Astrocyte of the cerebellum (primary cell): ENCODE measurements at regions not wholly inside any gene's neighbourhood (a gene's known extent, or its start where the extent isn't known, plus 50 kb on each side); places are given as distances from the start of the nearest gene placed in this dataset.

ENCODE experiments used
- DNase-seq: peaks from one replicate; pipeline ENCODE4 v3.0.0-alpha.2; 2011; ENCODE audit warnings: low read depth
- H3K4me3 ChIP-seq: 2 replicates; pipeline ENCODE4 v1.5.1; 2011; ENCODE audit warnings: mild to moderate bottlenecking, low read depth, low read length, moderate library complexity
- in situ Hi-C: cut with HindIII; loops from 2 replicates; pipeline ENCODE4 v1.10.0; 2017; ENCODE audit warnings: low sequenced_read_pairs
- TF ChIP-seq, protein P1 (sequence below): IDR thresholded peaks from 2 replicates; pipeline ENCODE4 v1.5.1; 2012; ENCODE audit warnings: low read length, low read depth, moderate library complexity, mild to moderate bottlenecking; ENCODE audit errors: missing control alignments

DNA sequence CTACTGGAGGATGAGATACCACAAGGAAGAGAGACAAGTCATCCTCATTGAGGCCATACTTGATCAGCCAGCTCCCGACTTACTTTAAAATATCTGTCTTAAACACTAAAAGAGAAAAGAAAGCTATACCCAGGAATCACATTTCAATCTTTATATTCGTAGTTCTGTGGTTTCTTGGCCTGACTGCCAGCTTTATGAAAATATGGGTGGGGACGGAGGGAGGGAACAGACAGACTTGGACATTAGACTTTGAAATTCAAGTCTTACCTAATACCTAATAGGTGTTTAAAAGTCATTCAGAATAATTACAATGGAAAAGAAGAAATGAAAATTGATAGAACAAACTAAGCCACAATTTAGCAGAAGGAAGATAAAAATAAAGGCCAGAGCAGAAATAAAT, 604.8 kb upstream of the RORB start:
- H3K4me3 ChIP-seq, result no peak overlapping the region
- in situ Hi-C loops, result no loop called here
- no peak for DNase-seq
- TF ChIP-seq, protein P1, sequence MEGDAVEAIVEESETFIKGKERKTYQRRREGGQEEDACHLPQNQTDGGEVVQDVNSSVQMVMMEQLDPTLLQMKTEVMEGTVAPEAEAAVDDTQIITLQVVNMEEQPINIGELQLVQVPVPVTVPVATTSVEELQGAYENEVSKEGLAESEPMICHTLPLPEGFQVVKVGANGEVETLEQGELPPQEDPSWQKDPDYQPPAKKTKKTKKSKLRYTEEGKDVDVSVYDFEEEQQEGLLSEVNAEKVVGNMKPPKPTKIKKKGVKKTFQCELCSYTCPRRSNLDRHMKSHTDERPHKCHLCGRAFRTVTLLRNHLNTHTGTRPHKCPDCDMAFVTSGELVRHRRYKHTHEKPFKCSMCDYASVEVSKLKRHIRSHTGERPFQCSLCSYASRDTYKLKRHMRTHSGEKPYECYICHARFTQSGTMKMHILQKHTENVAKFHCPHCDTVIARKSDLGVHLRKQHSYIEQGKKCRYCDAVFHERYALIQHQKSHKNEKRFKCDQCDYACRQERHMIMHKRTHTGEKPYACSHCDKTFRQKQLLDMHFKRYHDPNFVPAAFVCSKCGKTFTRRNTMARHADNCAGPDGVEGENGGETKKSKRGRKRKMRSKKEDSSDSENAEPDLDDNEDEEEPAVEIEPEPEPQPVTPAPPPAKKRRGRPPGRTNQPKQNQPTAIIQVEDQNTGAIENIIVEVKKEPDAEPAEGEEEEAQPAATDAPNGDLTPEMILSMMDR, result no peak

DNA sequence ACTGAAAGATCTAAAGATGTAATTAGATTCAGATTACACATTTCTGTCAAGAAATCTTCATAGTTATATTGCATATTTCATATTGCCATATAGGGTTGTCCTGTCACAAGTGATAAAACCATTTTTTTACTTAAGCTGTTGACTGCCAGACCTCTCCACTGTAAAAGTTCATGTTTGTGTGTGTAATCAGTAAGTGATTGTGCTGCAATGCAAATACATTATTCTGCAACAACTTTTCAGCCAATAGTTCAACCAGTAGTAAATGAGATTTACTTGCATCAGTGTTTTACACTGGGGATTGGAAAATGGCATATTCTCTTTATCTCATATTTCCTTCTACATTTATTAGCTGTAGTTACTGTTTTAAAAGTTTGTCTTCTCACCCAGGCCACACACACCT, 603.9 kb upstream of the RORB start:
- TF ChIP-seq, protein P1, result no peak
- DNase-seq, result no peak

DNA sequence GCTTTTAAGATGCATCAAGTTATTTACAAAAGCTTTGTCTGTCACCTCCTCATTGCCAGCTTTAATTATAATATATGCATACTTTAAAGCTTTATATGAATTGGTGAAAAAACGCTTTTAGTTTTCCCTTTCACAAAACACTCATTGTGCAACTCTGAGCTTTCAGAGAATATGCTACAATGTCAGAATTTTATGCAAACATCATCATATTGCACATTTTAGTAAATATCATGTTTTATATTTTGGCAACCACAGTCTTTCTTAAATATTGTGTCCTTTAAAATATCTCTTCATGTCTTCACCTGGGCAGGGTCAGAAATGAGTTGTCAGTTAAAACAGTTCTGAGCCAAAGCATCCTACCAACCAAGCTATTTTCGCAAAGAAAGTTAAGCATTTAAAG, 601.1 kb upstream of the RORB start:
- DNase-seq, result no peak
- TF ChIP-seq, protein P1, result no peak
- no peak overlapping the region for H3K4me3 ChIP-seq
- in situ Hi-C loops, result no loop called here

More for the DNA sequence above, 603.9 kb upstream of the RORB start:
- in situ Hi-C loops, result no loop called here
- no peak overlapping the region for H3K4me3 ChIP-seq

DNA sequence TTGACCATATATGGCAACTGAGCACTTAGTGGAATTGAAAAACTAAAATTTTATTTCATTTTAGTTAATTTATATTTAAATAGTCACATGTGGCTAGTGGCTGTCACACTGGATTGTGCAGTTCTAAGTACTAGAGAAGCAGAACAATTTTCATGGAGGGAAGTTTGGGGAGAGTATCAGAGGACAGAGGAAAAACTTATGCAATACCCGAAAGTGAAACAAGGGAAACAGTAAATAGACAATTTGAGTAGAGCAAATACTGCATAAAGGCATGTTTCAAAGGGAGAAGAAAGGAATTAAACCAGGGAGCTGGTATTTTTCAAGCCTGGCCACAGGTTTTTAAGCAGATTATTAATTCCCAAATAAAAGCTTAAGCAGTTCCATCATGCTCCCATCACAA, 590.5 kb upstream of the RORB start:
- DNase-seq, result no peak
- H3K4me3 ChIP-seq, result no peak overlapping the region
- TF ChIP-seq, protein P1, result no peak
- in situ Hi-C loops, result no loop called here

DNA sequence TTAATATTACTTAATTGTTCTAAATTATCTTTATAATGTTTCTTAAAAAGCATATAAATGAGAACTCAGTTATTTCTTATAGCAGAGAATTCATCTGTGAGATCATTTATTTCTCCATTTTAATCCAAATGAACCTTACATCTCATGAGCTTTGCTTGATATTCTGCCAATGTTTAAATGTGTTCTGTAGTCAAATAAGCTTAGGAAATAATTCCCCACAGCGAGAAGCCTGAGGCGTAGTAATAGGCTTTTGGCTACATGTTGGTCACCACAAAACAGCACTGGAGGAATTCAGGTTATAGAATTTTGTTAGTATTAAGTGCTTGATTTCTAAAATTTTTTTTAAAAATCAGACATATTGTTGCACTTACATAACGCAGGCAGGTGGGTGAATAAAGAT, 585.3 kb upstream of the RORB start:
- H3K4me3 ChIP-seq, result no peak overlapping the region
- DNase-seq, result peak; percentile 24
- in situ Hi-C loops, result no loop called here
- TF ChIP-seq, protein P1, result no peak

DNA sequence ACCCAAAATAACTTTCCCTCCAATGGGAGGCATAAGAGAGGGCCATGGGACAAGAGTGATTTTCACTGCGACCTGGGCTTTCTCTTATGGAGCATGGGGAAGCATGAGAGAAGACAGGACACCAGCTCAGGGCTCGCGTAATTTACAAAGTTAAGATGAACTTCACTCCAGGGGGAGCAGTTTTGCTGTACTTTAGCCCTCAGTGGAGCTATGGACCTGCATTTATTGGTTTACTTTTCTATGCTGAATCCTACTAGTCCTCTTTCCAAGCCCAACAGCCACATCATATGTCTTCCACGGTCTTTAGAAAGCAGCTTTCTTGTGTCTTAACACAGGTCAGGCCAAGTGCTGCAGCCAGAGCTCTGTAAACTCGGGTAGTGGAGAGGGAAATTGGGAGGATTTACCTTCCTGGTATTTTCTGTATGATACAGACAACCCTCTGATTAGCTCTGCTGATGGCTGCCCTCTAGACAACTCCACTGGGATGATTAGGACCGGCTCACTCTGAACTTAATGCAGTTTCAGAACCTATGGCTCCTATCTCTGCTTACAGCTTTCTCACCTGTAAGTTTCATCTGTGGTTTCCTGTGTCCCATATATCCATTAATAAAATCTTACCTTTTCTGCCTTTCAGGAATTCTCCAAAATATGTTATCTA, 581.0 kb upstream of the RORB start:
- in situ Hi-C loops, result no loop called here
- DNase-seq, result peak; percentile 4
- H3K4me3 ChIP-seq, result no peak overlapping the region
- TF ChIP-seq, protein P1, result peak; percentile 41
